Keratinocyte (primary cell): ENCODE measurements at regions not wholly inside any gene's neighbourhood (a gene's known extent, or its start where the extent isn't known, plus 50 kb on each side); places are given as distances from the start of the nearest gene placed in this dataset.
"Not testable (repeated sequence)": the region's sequence is repeated elsewhere in the genome, so short reads cannot be mapped to it uniquely, and the experiment has no call there.

Experiments used
- CTCF ChIP-seq, 3 experiments: IDR thresholded peaks in 1 of 3; conservative IDR thresholded peaks in 1 of 3; optimal IDR thresholded peaks in 1 of 3; 2 replicates in 2 of 3; 3 replicates in 1 of 3; pipeline versions ENCODE3 to v1.5.1; 2011; ENCODE audit warnings: low read length in 3 of 3, mild to moderate bottlenecking in 3 of 3, moderate library complexity in 2 of 3, control low read depth in 1 of 3, inconsistent platforms in 1 of 3; ENCODE audit not compliant: insufficient read depth in 2 of 3; ENCODE audit errors: extremely low read depth in 1 of 3
- EZH2 ChIP-seq: IDR thresholded peaks from one replicate; pipeline ENCODE4 v1.6.1; 2012; ENCODE audit warnings: inconsistent platforms, mild to moderate bottlenecking, low read length, moderate library complexity

GRCh38 chr4:118530107-118530506 lies 155.1 kb upstream of the METTL14 start:
- not testable (repeated sequence) for TF ChIP-seq EZH2; CTCF (optimal IDR thresholded peaks at IDR 0.05 in 1 of 3, IDR thresholded peaks at IDR 0.05 in 1 of 3, conservative IDR thresholded peaks at IDR 0.05 in 1 of 3; ENCODE audit: extremely low read depth in 1 of 3, insufficient read depth in 2 of 3, low read length in 3 of 3)
